CD4-positive, alpha-beta T cell (primary cell): ENCODE measurements at regions not wholly inside any gene's neighbourhood (a gene's known extent, or its start where the extent isn't known, plus 50 kb on each side); places are given as distances from the start of the nearest gene placed in this dataset.

Experiments used
- ATAC-seq: fragments of 200-7000 bp; cut with Tn5 transposase; one replicate; pipeline ENCODE4 v1.10.0; 2022; ENCODE audit warnings: mild to moderate bottlenecking; ENCODE audit not compliant: poor library complexity
- CTCF ChIA-PET: fragments of 350-600 bp; sonication (Branson Sonifier 250); formaldehyde crosslinking; loops from one replicate; lab custom pipeline; 2021; ENCODE audit warnings: antibody characterized with exemption, inconsistent platforms; lab: Charles Lee
- POLR2A ChIA-PET: fragments of 350-600 bp; sonication (Branson Sonifier 250); formaldehyde crosslinking; loops from one replicate; lab custom pipeline; 2021; ENCODE audit warnings: antibody characterized with exemption, inconsistent platforms; lab: Charles Lee
- DNase-seq, 14 experiments: peaks; one replicate each; pipeline ENCODE4 v3.0.0-alpha.2; 2013 to 2020; ENCODE audit warnings: mixed read lengths in 2 of 14
- H3K27ac ChIP-seq, 2 donors: one replicate each; pipeline versions ENCODE4 v1.5.1 to v1.7.0; 2013; ENCODE audit warnings: low read length in 2 of 2, low read depth in 1 of 2, mild to moderate bottlenecking in 1 of 2
- H3K27me3 ChIP-seq, 2 experiments: 1 replicate in 1 of 2; 2 replicates in 1 of 2; pipeline versions ENCODE4 v1.6.1 to v1.7.0; 2013; ENCODE audit warnings: low read length in 2 of 2, control low read depth in 1 of 2, mild to moderate bottlenecking in 1 of 2, moderate library complexity in 1 of 2; ENCODE audit not compliant: insufficient read depth in 2 of 2, control insufficient read depth in 1 of 2
- H3K36me3 ChIP-seq: one replicate; pipeline ENCODE4 v1.6.1; 2013; ENCODE audit warnings: low read length, control low read depth; ENCODE audit not compliant: insufficient read depth
- H3K4me1 ChIP-seq: one replicate; pipeline ENCODE4 v1.6.1; 2013; ENCODE audit warnings: low read length, control low read depth; ENCODE audit not compliant: insufficient read depth
- H3K4me3 ChIP-seq: one replicate; pipeline ENCODE4 v1.5.1; 2013; ENCODE audit warnings: mild to moderate bottlenecking, low read length, moderate library complexity
- H3K9me3 ChIP-seq, 2 experiments: 1 replicate in 1 of 2; 2 replicates in 1 of 2; pipeline versions ENCODE4 v1.6.1 to v1.7.0; 2013; ENCODE audit warnings: low read length in 2 of 2, mild to moderate bottlenecking in 2 of 2, control low read depth in 1 of 2, moderate library complexity in 1 of 2; ENCODE audit not compliant: control insufficient read depth in 1 of 2, insufficient read depth in 1 of 2
- H3K27ac Mint-ChIP-seq: one replicate; pipeline ENCODE4 v1.8.0; 2020; ENCODE audit warnings: mixed read lengths
- H3K27me3 Mint-ChIP-seq: one replicate; pipeline ENCODE4 v1.8.0; 2021; ENCODE audit warnings: mixed read lengths
- H3K36me3 Mint-ChIP-seq: one replicate; pipeline ENCODE4 v1.8.0; 2021; ENCODE audit warnings: low read depth, mixed read lengths
- H3K4me1 Mint-ChIP-seq: one replicate; pipeline ENCODE4 v1.8.0; 2021; ENCODE audit warnings: low read depth, mixed read lengths
- H3K4me3 Mint-ChIP-seq: one replicate; pipeline ENCODE4 v1.8.0; 2020; ENCODE audit warnings: mild to moderate bottlenecking, mixed read lengths
- H3K9me3 Mint-ChIP-seq: one replicate; pipeline ENCODE4 v1.8.0; 2020; ENCODE audit warnings: mixed read lengths
- intact Hi-C, 2 experiments: fragments of 100-400 bp; cut with DNase I in 1 of 2; cut with micrococcal nuclease in 1 of 2; formaldehyde crosslinking; loops; one replicate each; pipeline versions ENCODE4 v1.15.1 to v1.9.0; 2023 to 2025; cut with DNase I, micrococcal nuclease
- TF ChIP-seq, protein P1 (sequence below): fragments of 200-600 bp; IDR thresholded peaks from one replicate; pipeline ENCODE4 v1.8.0; 2022; ENCODE audit warnings: antibody characterized with exemption, mild to moderate bottlenecking

- intact Hi-C loops = no loop called here
- Histone ChIP-seq H3K36me3 (no peaks in the 10 kb centered on the region), H3K4me3 (no peak overlapping the region), H3K27ac (no peak overlapping the region), H3K27me3 (no peaks in the 10 kb centered on the region), H3K9me3 (peaks cover 0 to 49% of the 10 kb centered on the region in 2 experiments), H3K4me1 (no peaks in the 10 kb centered on the region)
- H3K4me1 Mint-ChIP-seq = no peaks in the 10 kb centered on the region
- no peaks in the 10 kb centered on the region for H3K9me3 Mint-ChIP-seq
- ChIA-PET CTCF (no interaction called here), POLR2A (no interaction called here)
- DNase-seq (peak in 1 of 14 experiments; percentile 4), ATAC-seq (no peak)
- no peaks in the 10 kb centered on the region for H3K27me3 Mint-ChIP-seq
- no peak overlapping the region for H3K27ac Mint-ChIP-seq
- H3K36me3 Mint-ChIP-seq = no peaks in the 10 kb centered on the region
- TF ChIP-seq, protein P1, sequence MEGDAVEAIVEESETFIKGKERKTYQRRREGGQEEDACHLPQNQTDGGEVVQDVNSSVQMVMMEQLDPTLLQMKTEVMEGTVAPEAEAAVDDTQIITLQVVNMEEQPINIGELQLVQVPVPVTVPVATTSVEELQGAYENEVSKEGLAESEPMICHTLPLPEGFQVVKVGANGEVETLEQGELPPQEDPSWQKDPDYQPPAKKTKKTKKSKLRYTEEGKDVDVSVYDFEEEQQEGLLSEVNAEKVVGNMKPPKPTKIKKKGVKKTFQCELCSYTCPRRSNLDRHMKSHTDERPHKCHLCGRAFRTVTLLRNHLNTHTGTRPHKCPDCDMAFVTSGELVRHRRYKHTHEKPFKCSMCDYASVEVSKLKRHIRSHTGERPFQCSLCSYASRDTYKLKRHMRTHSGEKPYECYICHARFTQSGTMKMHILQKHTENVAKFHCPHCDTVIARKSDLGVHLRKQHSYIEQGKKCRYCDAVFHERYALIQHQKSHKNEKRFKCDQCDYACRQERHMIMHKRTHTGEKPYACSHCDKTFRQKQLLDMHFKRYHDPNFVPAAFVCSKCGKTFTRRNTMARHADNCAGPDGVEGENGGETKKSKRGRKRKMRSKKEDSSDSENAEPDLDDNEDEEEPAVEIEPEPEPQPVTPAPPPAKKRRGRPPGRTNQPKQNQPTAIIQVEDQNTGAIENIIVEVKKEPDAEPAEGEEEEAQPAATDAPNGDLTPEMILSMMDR = no peak
- H3K4me3 Mint-ChIP-seq = no peak overlapping the region
These were observed 1086.1 kb downstream of the BRD1 start for GRCh38 chr22:48741540-48741939.

DNA sequence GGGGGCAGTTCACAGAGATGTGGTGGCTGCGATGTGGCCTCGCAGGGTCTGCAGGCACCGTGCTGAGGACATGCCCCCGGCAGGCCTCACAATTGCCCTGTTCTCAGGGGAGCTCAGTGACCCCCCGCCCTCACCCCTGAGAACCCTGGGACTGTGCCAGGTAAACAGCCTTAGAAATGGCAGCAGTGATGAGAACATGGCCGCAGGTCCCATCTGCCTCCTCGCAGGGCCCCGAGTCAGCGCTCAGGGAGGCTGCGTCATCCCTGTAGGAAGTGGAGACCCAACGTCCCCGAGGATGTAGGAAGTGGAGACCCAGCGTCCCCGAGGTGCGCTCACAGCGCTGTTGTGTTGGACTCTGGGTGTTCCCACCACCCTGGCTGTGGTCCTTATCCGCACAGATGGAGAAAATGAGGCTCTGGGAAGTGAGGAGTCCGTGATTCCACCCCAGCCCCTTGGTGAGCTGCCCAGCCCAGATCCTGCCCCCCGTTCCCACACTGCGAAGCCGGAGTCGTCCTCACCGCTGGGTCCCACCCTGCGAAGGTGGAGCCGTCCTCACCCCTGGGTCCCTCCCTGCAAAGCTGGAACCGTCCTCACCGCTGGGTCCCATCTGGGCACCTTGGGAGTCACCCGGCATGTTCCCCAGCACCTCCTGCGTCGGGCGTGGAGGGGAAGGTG is 1086.8 kb downstream of the BRD1 start:
- ChIA-PET POLR2A (no interaction called here), CTCF (no interaction called here)
- Mint-ChIP-seq H3K4me3 (no peak overlapping the region), H3K27me3 (no peaks in the 10 kb centered on the region), H3K27ac (no peak overlapping the region), H3K36me3 (no peaks in the 10 kb centered on the region), H3K9me3 (no peaks in the 10 kb centered on the region), H3K4me1 (no peaks in the 10 kb centered on the region)
- peaks cover 0 to 49% of the 10 kb centered on the region in 2 experiments for H3K9me3 ChIP-seq
- ATAC-seq (no peak), DNase-seq (peak in 1 of 14 experiments; percentile 19)
- no peaks in the 10 kb centered on the region for H3K36me3 ChIP-seq
- H3K27ac ChIP-seq = no peak overlapping the region
- H3K4me1 ChIP-seq = no peaks in the 10 kb centered on the region
- H3K27me3 ChIP-seq = no peaks in the 10 kb centered on the region
- TF ChIP-seq, protein P1 = no peak
- H3K4me3 ChIP-seq = no peak overlapping the region
- intact Hi-C loops = no loop called here

GRCh38 chr22:48740086-48740730 is 1087.5 kb downstream of the BRD1 start:
- TF ChIP-seq, protein P1 = no peak
- no peaks in the 10 kb centered on the region for H3K36me3 ChIP-seq
- H3K27ac ChIP-seq = no peak overlapping the region
- Mint-ChIP-seq H3K4me3 (no peak overlapping the region), H3K27me3 (no peaks in the 10 kb centered on the region), H3K9me3 (no peaks in the 10 kb centered on the region), H3K36me3 (no peaks in the 10 kb centered on the region), H3K27ac (no peak overlapping the region), H3K4me1 (no peaks in the 10 kb centered on the region)
- DNase-seq (peak in 1 of 14 experiments; percentile 30), ATAC-seq (no peak)
- ChIA-PET POLR2A (no interaction called here), CTCF (no interaction called here)
- peaks cover 0 to 45% of the 10 kb centered on the region in 2 experiments for H3K9me3 ChIP-seq
- intact Hi-C loops = no loop called here
- H3K4me1 ChIP-seq = no peaks in the 10 kb centered on the region
- H3K4me3 ChIP-seq = no peak overlapping the region
- no peaks in the 10 kb centered on the region for H3K27me3 ChIP-seq
